ENCODE measurements at regions not wholly inside any gene's neighbourhood (a gene's known extent, or its start where the extent isn't known, plus 50 kb on each side); places are given as distances from the start of the nearest gene placed in this dataset.

- TF ChIP-seq, protein P1, sequence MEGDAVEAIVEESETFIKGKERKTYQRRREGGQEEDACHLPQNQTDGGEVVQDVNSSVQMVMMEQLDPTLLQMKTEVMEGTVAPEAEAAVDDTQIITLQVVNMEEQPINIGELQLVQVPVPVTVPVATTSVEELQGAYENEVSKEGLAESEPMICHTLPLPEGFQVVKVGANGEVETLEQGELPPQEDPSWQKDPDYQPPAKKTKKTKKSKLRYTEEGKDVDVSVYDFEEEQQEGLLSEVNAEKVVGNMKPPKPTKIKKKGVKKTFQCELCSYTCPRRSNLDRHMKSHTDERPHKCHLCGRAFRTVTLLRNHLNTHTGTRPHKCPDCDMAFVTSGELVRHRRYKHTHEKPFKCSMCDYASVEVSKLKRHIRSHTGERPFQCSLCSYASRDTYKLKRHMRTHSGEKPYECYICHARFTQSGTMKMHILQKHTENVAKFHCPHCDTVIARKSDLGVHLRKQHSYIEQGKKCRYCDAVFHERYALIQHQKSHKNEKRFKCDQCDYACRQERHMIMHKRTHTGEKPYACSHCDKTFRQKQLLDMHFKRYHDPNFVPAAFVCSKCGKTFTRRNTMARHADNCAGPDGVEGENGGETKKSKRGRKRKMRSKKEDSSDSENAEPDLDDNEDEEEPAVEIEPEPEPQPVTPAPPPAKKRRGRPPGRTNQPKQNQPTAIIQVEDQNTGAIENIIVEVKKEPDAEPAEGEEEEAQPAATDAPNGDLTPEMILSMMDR (IDR thresholded peaks at IDR 0.05; ENCODE audit: extremely low read depth, insufficient read depth, missing control alignments): no peak
- in situ Hi-C loops (cut with MboI; ENCODE audit: low pct_unique_long_range_greater_than_20kb, low sequenced_read_pairs, unreplicated experiment): no loop called here
- DNase-seq (ENCODE audit: low spot score): no peak
Observed at GRCh38 chr14:84065811-84066210, 1464.1 kb upstream of the FLRT2 start.

DNA sequence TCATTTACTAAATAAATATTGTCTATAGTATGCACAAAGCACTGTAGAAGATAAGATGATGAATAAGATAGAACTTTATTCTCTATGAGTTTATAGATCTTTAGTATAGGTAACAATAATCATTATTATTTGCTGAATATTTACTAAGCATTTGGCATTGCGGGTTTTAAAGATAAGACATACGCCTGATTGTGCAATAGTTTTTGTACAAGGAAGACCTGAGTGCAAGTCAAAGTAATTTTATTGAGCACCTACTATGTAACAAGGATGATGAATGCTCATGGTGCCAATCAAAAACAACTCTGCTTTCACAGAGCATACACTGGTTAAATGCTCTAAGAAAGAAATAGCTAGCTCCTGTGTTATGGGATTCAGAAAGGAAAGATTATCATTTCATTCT, 1461.7 kb upstream of the FLRT2 start:
- TF ChIP-seq, protein P1 (IDR thresholded peaks at IDR 0.05; ENCODE audit: extremely low read depth, insufficient read depth, missing control alignments): no peak
- in situ Hi-C loops (cut with MboI; ENCODE audit: low pct_unique_long_range_greater_than_20kb, low sequenced_read_pairs, unreplicated experiment): no loop called here
- no peak for DNase-seq (ENCODE audit: low spot score)

GRCh38 chr14:84071061-84071460, 1458.9 kb upstream of the FLRT2 start:
- in situ Hi-C loops (cut with MboI; ENCODE audit: low pct_unique_long_range_greater_than_20kb, low sequenced_read_pairs, unreplicated experiment): no loop called here

DNA sequence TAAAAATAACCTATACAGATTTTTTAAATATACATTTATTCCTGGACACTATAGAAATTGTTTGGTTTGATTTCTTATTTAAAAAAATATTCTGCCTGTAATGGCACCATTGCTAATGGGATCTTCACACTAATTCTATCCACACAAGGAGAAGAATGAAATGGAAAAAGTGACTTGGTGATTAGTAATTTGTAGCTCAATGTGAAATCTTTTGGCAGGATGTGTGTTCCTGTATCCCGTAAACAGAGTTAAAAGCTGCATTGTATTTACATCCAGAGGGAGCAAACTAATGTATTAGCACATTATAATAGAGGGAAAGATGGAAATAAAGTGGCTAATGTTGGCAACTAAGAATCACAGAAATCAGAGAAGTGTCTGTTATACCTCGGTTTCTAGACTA, 1455.3 kb upstream of the FLRT2 start:
- no peak for DNase-seq (ENCODE audit: low spot score)
- in situ Hi-C loops (cut with MboI; ENCODE audit: low pct_unique_long_range_greater_than_20kb, low sequenced_read_pairs, unreplicated experiment): no loop called here
- TF ChIP-seq, protein P1 (IDR thresholded peaks at IDR 0.05; ENCODE audit: extremely low read depth, insufficient read depth, missing control alignments): no peak

More at GRCh38 chr14:84071061-84071460, 1458.9 kb upstream of the FLRT2 start:
- TF ChIP-seq, protein P1 (IDR thresholded peaks at IDR 0.05; ENCODE audit: extremely low read depth, insufficient read depth, missing control alignments): no peak
- no peak for DNase-seq (ENCODE audit: low spot score)

GRCh38 chr14:84080944-84081343, 1449.0 kb upstream of the FLRT2 start:
- TF ChIP-seq, protein P1 (IDR thresholded peaks at IDR 0.05; ENCODE audit: extremely low read depth, insufficient read depth, missing control alignments): no peak
- in situ Hi-C loops (cut with MboI; ENCODE audit: low pct_unique_long_range_greater_than_20kb, low sequenced_read_pairs, unreplicated experiment): no loop called here
- no peak for DNase-seq (ENCODE audit: low spot score)

- TF ChIP-seq, protein P1 (IDR thresholded peaks at IDR 0.05; ENCODE audit: extremely low read depth, insufficient read depth, missing control alignments): no peak
- no peak for DNase-seq (ENCODE audit: low spot score)
- in situ Hi-C loops (cut with MboI; ENCODE audit: low pct_unique_long_range_greater_than_20kb, low sequenced_read_pairs, unreplicated experiment): no loop called here
Observed at GRCh38 chr14:84084056-84084630, 1445.8 kb upstream of the FLRT2 start.
